ENCODE measurements at regions not wholly inside any gene's neighbourhood (a gene's known extent, or its start where the extent isn't known, plus 50 kb on each side); places are given as distances from the start of the nearest gene placed in this dataset.

DNA sequence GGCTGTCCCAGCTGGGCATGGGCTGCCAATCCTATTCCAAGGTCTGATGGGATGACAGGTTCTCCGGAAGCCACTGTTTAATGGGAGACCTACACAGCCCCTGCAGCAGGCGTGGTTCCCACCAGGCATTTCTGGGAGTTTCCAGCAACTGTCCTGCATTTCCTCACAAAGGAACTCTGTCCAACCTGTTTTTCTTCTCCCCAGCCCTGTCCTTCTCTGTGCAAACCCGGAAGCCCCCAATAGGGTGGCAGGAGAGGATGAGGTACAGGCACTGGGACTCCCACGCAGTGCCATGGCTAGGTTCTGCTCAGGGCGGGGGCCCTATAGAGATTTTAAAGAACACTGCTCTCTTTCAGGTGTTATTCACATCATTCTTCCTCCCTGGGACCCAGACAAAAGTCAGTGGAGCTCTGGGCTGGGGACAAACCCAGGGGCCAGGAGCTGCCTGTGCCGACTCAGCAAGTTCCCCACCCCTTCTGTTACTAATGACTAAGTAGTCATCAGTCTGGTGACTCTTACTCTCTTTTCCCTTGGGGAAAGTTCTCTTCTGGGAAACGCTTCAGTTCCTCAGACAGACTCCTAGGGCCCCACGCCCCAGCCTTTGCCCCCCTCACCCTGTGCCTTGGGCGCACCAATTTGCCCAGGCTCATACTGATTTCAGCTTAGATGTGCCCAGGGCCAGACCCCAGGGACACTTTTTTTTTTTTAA is 97.7 kb downstream of the CD47 start:
- DNase-seq: no peak

DNA sequence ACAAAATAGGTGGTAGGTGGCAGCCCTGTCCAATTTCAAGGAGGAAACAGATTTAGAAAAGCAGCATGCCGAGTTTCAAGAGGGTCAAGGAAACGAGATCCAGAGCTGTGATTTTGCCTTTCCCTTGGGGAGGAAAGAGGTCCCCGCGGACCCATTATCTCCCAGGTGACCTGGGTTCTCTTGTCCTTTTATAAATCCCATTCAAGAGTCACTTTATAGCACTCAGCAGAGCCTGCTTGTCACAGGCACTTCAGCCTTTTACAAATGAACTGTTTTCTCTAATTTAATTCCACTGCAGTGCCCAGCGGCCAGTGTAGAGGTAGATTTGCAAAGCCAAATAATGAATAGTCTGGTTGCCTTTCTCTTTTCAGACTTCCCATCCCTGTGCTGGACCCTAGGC is 99.9 kb downstream of the CD47 start:
- no peak for DNase-seq

DNA sequence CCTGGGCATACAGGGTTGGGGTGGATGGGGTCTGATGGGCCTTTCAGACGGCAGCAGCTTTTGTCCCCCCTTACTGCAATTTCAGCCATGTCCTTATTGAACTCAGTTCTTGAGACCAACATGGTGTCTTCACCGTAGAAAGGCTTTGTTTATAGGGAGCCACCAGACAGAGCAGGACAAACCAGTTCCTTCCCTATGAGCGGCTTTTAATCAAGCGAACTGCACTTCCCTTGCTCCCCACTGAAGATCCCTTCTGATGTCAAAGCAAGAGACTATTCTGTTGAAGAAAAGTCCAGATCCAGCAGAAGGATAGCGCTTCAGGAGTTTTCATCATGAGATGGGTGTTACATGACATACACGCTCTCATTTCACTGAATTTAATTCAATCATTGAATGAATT is 100.4 kb downstream of the CD47 start:
- DNase-seq: no peak

DNA sequence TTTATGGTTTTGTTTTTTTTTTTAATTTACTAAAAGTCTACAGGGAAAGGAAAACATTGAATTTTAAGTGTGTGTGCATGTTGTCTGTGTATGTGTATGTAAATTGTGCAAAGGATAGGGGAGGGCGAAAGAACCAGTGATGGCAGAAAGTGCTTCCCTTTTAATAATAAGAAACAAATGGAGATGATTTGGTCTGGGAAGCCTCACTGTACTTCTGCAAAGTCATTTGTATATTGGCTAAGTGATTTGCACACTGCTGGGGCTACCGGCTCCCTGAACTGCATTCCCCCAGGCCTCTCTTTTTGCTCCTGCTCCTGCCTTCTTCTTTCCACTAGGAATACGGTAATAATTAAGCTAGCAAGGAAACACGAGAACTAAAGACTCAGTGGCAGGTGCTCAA is 101.2 kb downstream of the CD47 start:
- no peak for DNase-seq

DNA sequence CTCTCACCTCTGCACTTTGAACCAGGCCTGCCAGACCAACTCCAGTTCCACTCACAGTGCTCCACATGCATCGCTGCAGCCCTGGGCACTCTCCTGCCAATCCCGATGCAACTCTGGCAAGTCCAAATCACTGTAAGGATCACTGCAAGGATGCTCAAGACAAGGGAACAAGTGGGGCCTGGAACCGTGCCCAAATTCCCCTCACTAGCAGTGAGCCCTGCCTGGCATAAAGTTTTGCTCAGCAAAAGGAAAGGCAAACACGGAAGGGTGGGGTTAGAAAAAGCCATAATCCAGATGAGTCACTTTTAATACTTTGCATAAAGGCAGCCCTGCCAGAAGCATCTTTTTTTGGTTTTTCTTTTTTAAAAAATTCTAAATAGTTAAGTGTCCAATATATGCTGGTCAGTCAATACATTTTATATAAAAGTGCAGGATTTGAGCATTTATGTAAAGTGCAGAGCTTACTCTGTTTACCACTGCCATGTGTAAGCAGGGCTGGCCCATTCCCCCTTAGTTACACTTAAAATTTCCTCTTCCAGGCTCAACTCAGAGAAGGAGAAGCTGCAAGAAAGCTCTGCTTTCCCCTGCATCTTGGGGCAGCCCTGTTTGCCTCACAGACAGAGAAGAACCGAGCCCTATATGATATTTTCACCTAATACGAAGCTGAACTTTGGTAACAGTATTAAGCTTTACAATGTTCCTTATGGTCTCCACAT is 102.2 kb downstream of the CD47 start:
- no peak for DNase-seq

DNA sequence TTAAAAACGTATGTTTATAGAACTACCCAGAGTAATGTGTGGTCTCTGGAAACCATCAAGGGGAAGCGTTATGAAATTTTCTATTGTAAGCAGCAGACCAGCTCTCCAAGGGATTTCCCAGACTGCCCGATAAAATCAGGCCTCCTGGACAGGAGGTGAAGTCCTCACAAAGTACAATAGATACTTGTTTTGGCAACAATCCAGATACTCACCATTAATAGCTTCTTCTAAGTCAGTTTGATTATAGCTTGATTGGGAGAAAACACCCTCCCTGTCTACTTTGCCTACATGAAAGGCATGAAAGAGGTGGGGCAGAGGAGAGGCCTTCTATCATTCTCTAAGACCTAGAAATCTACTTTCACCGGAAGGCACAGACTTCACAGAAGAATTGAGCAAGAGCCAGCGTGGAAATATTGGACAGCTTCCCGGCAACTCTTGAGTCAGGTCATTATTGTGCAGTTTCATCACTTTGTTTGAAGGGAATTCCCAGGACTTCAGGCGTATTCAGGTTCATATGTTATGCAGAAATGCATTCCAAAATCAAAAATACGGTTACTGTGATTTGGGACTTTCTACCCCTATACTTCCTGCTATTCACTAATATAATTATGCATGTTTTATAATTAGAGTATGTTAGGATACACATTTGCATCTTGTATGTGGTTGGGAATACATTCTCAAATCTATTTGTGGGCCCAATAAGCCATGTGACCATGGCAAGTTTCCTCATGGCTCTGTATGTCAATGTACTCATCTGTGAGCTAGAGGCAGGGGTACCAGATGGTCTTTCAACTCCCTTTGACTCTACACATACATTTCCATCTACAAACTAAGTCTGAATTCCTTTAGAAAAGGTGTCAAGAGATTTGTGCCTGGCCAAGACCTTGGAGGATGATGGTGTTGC is 103.5 kb downstream of the CD47 start:
- no peak for DNase-seq

DNA sequence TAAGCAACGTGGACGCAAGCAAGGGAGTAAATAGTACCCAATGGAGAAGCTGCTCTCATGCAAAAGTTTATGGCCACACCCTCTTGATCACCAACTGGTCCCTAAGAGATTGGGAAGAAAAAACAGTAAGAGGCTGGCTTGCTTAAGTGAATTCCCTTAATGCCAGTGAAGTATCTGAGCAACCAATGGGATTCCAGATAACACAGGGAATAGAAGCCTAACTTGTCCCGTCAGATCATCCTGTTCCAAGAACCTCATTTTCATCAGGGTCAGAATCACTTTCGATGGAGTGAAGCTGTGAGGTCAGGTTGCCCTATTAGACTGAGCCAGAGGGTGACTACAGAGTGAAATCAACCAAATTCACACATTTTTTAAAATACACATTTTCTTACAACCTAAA is 104.3 kb downstream of the CD47 start:
- DNase-seq: no peak

DNA sequence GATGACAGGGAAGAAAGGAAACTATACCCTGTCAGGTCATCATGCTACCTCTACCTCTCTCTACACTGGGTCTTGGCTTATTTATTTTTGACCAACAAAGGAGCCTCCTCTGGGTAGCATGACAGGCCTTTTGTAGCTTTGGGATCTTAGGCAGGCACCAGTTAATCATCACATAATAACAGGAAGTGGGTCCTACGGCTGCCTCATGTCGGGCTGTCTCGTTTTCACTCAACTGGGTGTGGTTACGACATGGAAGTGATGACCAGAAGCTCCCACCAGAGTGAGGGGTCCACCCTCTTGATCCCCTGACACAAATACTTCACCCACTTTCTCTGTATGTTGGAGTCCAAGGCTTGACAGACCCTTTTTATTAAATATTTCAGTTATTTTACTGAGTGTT is 105.3 kb downstream of the CD47 start:
- no peak for DNase-seq

DNA sequence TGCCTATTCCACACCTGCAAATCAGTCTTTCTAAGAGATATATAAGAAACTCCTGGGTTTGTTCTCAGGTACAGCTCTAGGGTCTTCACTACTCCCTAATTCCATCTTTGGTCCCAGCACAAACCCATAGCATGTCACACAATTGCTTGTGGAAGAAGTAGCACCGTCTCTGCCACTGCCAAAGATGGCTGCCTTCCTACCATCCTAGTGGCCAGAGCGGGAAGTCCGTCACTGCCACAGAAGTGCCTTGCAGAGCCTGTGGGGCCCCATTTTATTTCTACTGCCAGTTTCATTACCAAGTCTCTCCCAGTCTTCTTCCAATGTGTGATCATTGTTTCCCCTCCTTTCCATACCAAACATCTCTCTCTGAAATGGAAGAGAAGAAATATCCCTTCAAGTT is 107.6 kb downstream of the CD47 start:
- no peak for DNase-seq

DNA sequence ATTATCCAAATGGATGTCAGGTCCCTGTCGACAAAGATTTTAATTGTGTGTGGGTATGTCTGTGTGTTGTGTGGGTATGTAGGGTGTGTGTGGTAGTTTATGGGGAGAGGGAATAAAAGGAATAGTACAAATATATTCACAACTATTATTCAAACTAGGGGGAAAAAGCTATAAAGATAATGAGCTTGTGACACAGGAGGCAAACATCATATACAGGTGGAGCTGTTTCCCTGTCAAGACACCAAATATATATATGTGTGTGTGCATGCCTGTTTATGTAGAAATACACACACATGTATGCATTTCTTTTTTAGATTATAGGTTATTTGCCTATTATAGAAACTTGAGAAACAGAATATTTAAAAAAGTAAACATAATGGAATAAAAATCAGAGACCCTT is 108.7 kb downstream of the CD47 start:
- no peak for DNase-seq

DNA sequence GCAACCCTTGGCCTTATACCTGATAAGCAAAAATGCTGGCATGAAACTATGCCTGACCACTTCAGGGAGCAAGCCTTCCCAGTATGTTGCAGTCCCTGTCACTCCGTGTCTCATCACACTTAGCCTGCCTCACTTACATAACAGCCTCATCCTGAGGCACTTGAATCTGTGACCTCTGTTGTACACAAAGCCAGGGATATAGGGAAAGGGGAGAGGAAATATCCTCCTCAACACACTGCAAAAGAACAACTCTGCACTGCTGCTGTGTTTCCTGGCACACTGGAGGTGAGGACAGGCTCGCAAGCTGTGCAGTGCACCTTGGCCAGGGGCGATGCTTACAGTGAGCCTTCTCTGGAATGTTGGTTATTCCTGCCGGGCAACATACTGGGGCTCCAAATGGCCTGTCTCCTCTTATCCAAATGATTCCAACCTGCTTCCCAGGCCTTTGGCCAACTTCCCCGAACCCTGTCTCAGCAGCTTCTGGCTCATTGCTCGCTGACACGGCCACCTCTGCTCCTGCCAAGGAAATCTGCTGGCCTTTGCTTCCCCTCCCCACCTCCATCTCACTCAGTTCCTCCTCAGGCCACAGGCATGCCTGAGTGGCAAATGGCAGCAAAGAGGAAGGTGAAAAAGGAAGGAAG is 109.2 kb downstream of the CD47 start:
- no peak for DNase-seq

DNA sequence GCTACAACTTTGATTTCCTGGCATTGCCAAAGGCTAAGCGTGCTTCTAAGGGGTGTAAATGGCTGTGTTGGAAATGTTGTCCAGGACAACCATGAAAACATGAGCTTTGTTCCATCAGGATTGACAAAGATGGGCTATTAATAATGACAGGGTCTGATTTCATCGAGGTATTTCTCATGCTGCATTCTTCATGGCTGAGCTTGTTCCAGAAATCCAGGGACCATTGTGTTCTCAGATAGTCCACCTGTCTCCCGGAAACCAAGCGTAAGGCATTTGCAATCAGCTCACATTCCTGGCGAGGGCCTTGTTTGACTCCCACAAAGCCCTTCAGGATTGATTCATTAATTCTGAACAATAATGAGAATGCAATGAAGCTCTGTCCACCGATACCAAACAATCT is 111.3 kb downstream of the CD47 start:
- no peak for DNase-seq

DNA sequence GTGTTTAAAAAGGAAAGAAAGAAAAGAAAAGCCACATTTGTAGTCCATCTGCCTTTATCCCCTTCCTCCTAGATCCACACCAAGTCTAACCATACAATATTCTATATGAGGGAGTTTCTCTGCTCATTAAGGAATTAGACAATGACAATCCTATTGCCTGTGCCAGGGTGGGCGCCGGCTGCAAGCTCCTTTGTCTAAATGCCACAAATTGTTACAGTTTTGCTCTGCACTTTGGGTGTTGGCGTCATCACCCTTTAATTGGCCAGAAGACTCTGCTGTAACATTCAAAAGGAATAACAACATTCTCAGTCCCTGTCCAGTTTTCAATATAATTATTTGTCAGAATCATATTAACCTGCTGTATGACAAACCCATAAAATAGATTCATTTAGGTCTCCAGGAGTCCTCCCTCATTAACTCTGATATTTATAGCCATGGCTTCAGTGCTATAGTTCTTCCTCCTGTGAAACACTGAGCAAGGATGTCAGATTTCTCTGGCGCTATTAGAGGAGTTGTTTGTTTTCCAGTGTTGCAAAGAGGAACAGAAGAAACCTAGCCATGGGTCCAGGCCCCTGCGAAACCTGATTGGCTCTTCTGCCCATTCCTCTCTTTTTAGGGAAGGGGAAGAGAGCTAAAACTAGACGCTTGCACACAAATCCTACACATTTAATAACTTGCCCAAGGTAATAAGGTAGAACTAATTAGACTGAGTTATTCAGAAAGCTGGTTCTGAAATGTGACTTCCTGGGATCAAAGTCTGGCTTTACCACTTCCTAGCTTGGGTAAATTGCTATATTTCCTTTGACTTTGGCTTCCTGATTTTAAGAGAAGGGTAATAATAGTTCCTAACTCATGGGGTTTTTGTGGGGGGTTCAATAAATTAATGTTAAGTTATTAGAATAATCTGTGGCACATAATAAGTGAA is 112.4 kb downstream of the CD47 start:
- no peak for DNase-seq

DNA sequence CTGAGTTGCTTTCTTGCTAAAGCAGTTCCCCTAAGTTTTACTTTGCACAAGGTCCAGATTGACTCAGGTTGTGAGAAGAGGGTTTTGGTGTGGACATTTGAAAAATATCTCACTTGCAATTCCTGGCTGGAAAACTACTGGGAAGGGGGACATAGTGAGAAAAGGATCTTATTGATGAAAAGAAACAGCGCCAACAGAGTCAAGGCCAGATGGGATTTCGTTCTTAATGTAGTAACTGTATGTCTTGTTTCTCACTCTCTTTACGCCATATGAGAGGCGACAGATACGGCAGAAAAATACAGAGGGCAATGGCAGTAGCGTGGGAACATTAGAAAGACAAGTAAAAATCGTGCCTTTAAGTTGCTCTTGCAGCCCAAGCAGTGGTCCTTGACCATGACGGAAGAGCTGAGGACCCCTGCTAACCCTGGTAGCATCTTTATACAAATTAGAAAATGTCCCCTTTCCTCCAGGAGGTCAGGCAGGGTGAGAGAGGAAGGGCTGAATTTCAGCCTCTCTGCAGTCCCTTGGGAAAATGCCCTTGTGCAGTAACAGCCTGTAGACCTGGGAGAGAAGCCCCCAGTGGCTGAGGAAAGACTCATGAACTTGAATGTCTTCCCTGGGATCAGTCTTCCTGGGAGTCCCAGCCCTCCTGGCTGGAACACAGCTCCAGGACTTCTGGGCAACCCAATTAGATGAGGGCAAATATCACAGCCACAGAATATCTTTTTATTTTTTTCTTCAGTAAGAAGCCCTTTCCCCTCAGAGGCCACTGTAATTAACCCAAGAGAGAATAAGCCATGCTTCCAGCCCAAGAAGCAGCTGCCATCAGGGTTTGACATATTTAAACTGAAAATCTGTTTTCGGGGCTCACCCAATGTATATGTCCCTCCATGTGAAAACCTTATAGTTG is 113.4 kb downstream of the CD47 start:
- DNase-seq: no peak

DNA sequence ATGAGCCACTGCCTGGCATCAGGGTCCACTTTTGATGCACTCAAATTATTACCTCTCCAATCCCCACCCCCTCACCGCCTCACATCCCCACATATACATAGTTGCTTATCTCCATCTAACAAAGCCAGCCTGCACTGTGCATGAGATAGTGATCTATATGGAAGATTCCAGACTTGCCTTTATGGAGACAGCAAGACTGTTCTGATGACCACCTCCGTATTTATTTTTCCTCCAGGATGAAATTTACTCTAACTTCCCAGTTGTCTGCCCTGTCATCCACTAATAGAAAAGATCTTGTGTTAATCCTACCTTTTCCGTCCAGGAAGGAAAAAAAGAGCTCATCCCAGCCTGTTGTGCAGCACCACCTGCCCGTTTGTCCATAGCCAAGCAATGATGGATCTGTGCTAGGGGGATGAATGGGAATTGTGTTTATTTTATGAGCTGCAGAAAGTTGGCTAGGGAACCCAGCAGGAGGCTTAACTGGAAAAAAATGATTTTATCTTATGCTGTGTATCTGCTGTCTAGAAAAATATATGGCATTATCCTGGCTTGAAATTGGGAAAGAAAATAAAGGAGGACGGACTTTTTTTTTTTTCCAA is 114.5 kb downstream of the CD47 start:
- DNase-seq: no peak

DNA sequence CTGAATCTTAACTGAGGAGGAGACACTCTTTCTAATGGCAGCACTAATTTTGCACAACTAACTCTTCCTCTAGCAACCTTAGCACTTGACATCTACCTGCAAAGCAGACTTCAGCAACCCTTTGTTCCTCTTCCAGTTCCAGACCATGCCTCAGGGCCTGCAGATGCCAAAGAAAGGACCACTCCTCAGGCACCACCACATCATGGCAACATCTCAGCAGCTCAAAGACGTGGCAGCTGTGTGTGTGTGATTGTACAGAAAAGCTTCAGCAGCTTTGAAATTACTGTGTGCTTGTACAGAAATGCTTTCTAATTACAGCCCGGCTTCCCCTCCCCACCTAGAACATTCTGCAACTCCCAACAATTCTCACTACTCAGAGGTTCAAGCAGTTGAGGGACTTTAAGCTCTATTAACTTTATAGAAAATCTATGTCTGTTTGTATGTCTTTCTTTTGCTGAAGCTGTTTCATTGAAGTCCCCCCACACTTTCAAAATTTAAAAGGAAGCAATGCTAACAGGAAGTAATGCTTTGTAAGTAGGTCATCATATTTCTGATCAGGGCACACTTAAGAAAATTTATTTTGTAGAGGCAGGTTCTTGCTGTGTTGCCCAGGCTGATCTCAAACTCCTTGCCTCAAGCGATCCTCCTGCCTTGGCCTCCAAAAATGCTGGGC is 115.2 kb downstream of the CD47 start:
- no peak for DNase-seq

DNA sequence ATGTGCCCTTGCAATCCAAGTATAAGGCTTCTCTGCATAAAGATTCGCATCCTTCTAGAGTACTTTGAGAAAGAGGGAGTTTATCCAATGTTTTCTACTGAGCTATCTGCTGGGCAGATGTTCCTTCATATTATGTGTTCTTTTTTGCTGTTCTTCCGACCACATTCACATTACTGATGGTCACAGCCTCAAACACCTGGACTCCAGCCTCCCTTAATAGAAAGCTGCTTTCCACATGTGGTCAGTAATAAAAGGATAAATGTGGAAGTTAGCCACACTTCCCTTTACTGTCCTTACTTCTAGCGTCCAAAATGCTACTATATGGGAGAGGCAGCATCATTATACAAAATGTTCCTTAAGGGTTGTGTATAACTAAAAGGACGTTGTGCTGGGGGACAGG is 116.9 kb downstream of the CD47 start:
- DNase-seq: no peak

DNA sequence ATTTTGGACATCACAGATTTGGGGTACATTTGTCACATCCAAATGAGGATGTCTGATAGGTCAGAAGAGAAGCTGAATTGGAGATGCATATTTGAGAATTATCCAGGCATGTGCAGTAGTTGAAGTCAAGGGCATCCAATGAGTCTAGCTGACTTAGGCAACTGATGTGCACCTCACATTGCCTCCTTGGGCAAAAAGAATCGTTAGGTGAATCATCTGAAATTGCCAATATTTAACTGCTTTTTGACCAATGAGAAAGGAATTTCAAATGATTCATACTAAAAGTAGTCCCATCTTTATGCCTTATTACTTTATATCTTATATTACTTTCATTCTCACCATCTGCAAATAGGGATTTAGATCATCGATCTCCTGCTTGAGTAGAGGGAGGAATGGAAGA is 117.7 kb downstream of the CD47 start:
- no peak for DNase-seq

DNA sequence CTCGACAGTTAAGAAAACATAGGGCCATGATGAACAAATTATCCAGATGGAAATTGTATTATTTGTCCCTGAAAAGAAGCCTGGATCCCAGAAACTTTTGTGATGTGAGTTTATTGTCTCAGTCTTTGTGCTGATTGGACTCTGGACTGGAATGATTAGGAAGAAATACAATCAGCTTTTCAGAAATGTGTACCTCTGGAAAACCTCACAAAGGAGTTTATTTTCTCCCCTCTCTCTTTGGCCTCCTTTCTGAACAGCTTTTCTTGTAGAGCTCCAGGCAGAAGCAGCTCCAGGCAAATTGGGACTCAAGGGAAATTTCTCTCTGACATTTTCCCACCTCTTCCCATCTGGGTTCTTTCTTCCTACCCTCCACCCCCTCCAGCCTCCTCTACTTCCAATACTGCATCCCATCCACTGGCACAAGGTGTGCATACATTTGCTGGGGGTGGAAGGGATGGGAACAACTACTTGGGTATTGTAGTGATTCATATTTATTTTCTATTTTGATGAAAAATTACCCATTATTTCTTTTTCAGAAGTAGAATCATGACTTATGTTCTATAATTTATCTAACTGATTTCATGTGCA is 119.7 kb downstream of the CD47 start:
- DNase-seq: no peak

Data from AML-193 (cell line).